HCEC 1CT (cell line): ENCODE measurements at regions not wholly inside any gene's neighbourhood (a gene's known extent, or its start where the extent isn't known, plus 50 kb on each side); places are given as distances from the start of the nearest gene placed in this dataset.

Experiments
- DNase-seq: peaks from one replicate; pipeline ENCODE4 v3.0.0-alpha.2; 2017

DNA sequence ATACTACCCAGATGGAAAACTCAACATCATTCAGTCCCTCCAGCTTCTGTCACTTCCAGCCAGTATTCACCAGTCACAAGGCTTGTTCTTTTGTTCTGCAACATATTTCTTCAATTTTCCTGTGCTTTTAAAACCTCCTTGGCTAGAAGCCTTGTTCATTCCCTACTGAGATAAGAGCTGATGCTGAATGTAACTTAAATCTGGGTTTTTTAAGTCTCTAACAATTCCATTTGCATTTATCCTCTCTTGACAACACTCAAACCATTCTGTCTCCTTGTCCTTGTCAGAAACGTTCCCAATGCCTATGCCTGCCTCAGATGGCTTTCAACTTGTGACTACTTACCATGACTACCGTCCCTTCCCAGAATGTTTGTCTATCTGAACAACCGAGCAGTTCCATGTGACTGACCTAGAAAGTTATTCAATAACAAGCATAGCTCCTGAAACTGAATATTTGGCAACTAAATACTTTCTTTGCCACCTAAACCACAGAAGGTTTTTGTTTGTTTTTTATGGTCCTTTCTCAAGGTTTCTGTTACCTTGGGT lies 682.9 kb upstream of the GALNTL6 start:
- no peak for DNase-seq

DNA sequence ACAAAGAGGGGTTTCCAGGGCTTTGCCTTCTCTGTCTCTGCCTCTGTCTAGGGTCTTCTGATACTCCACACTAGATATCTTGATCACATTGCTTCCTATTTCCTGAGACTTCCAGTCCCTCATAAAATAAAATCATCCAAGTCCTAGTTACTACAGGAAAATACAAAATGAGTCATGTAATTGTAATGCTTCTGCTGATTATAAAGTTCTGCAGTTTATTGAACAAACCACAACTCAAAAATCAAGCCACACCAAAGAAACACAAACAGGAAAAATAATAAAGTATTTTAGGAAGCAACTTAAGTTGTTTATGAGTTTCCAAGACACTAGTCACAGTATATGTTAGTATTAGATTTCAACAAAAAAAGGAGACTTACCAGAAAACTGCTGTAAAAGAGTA lies 695.1 kb upstream of the GALNTL6 start:
- DNase-seq = no peak

DNA sequence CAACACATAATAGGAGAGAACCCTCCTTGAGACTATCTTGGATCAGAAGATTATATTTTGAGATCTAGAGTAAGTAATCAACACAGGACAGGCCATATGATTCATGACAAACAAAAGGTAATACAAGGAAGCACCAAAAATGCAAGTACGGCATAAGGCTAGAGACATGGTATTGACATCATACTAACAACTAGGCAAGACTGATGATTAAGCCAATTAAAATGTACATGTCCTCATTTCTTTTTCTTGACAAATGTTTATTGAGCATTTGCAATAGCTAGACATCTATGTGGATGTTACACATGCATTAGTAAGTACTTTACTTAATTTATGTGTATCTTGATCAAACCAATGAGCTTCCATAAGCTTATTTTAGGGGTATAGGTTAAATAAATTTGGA lies 695.7 kb upstream of the GALNTL6 start:
- peak; percentile 23 for DNase-seq

DNA sequence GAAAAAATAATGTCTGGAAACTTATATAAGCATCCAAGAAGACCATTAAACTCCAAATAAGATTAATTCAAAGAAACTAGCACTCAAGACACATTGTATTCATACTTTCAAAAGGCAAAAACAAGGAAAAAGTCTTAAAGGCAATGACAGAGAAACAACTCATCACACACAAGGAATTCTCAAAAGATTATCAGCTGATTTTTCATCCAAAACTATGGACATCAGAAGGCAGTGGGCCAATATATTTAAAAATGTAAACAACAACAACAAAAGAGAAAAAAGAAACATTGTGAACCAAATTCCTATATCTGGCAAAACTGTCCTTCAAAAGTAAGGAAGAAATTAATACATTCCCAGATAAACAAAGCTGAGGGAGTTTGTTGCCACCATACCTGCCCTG lies 711.4 kb upstream of the GALNTL6 start:
- no peak for DNase-seq

DNA sequence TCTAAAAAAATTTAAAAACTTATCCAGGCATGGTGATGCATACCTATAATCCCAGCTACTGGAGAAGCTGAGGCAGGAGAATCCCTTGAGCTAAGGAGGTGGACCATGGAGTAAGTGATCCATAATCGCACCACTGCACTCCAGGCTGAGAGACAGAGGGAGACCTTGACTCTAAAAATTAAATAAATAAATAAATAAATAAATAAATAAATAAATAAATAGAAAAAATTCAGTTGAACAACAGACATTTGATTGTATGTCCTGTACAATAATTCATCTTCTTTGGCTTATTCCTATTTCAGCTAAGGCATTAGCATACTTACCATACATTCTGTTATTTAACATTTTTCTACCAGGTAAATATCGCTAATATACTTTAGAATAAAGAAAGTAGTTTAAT lies 726.1 kb upstream of the GALNTL6 start:
- DNase-seq = no peak

DNA sequence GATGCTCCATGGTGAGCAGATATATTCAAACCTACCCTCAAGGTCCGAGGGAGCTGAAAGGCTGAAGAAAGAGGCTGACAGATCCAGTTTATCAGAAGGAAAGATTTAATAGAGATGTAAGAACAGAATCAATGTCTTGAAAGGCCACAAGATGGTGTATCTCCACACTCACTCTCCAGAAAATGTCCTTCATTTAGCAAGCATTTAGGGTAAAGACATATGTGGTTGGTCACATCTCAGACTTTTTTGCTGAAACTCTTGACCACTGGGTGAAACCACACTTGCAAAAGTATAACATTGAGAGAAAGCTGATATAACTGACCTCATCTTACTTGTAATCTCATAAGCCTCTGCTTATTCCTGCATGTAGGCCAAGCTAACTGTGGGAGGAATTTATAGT lies 745.8 kb upstream of the GALNTL6 start:
- no peak for DNase-seq

DNA sequence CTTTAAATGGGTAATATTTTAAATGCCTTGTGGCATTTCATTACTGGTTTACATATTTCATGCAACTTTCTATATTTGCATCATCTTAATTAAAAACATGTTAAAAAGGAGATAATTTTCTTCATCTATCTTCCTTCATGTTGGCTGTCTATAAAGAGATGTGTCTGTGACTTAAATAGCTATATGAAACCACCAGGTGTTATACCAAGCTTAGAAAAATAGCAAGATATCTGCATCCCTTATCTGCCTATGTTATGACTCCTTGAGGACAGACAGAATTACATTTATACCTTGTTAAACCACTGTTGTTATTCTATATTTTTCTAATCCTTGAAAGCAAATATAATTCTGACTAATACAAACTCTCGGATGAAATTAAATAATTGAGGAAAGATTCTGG lies 763.8 kb upstream of the GALNTL6 start:
- DNase-seq = no peak

DNA sequence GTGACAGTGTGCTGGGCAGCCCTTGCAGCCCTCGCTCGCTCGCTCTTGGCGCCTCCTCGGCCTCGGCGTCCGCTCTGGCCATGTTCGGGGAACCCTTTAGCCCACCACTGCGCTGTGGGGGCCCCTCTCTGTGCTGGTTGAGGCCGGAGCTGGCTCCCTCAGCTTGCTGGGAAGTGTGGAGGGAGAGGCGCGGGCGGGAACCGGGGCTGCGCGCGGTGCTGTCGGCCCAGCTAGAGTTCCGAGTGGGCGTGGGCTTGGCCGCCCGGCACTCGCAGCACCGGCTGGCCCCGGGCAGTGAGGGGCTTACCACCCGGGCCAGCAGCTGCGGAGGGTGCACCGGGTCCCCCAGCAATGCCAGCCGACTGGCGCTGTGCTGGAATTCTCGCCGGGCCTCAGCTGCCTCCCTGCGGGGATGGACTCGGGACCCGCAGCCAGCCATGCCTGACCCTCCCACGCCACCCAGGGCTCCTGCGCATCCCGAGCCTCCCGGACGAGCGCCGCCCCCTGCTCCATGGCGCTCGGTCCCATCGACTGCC lies 770.1 kb upstream of the GALNTL6 start:
- DNase-seq = no peak

DNA sequence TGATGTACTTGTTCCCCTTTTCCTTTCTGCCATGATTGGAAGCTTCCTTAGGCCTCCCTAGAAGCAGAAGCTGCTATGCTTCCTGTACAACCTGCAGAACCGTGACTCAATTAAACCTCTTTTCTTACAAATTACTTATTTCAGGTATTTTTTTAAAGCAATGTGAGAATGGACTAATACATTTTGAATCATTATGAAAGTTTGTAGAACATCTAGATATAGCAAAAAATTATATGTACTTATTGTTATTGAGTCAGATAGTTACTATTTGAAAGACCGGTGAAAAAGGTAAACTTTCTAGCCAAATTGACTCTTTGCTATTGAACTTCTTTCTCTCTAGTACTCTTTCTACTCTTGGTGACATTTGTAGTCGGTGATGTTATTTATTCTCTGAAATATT lies 777.3 kb upstream of the GALNTL6 start:
- DNase-seq = no peak

DNA sequence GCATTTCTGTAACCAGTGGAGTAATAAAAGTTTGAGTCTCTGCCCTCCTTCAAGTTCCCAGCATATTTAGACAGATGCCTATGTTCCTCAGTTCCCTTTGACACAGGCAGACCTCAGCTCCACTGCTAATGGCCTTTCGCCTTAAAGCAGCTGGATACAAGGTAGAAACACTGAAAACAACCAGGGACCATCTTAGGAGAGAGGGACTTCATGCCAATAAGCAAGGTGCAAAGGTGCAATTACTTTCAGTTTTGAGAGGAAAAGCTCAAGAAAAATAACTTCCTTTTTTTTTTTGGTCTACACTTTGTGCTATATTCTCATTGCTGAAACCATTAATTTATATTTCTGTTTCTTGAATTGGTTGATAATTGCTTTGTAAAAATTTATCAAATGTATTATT lies 781.9 kb upstream of the GALNTL6 start:
- no peak for DNase-seq

DNA sequence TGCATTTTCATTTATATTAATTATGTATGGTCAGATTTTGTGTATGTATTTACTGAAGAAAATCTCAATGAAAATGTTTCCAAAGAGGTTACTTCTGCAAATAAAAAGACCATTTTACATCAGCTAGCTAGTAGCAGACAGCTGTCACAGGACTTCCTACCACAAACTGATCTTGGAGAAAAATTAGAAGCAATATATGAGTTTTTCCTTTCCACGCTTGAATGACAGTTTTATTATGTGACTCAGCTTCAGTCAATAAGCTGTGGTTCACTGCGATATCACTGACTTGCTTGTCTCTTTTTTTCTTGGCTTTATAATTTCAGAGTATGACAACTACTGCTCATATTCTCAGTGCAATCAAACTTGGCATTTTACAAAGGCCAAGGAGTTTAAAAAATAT lies 787.4 kb upstream of the GALNTL6 start:
- DNase-seq = no peak

DNA sequence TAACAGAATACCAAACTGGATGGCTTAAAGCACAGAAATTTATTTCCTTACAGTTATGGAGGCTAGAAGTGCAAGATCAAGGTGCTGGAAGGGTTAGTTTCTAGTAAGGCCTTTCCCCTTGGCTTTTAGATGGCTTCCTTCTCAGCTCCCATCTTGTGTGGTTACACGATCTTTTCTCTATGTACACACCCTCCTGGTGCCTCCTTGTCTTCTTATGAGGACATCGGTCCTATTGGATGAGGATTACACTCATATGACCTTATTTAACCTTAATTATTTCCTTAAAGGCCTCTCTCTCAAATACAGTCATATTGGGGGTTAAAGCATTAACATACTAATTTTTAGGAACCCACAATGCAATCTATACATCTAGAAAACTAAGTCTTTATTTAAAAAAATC lies 787.9 kb upstream of the GALNTL6 start:
- no peak for DNase-seq

DNA sequence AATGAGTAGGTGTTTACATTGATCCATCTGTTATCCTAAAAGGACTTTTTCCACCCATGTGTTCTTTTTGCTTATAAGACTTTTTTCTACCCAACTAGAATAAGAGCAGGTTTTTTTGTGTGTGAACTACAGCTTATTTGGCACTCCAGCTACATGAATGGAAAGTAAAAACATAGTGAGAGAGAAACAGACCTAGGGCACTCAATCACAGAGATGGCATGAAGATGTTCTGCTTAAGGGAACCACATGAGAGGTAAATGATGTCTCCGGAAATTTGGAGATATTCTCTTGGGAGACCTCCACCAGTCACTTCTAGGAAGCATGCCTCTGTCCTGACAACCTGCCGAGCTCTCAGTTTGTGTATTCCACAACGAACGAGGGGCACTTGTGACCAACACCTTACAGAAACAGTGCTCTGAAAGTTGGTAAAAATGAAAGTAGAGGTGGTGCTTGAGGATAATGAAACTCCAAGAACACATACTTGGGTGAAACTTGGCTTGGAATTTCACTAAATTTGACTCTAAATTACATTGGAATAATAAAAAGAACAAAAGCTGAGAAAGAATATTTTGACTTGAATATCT lies 788.4 kb upstream of the GALNTL6 start:
- DNase-seq = no peak

DNA sequence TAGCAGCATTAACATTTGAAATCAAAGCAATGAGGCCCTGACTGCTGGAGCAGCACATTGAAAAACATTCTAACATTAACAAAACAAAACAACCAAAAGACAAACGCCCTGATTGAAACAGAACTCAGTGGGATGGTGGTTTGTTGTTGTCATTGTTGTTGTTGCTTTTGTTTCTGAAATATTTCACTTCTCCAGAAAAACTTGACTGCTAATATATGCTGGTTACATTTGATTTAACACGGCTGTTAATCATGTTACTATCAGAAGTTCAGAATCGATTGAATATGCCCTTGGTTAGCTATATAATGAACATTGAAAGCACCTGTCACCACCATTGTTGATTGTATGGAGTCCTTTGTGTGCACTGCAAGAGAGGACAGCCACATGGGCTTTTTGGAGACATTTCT lies 790.4 kb upstream of the GALNTL6 start:
- no peak for DNase-seq

DNA sequence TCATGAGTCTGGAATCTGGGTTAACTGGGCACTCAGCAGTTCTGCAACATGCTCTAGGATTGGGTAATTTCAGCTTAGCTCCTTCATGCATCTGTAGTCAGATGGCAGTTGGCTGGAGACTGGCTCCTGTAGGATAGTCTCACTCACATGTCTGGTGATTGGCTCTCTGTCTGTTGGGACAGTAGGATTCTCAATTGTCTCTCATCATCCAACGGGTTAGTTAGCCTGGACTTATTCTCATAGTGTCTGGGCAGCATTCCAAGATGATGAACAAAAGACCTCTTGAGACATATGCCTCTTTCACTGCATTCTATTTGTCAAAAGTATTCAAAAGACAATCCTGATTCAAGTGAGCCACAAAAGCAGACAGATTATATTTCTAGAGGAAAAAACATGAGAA lies 795.6 kb upstream of the GALNTL6 start:
- no peak for DNase-seq

DNA sequence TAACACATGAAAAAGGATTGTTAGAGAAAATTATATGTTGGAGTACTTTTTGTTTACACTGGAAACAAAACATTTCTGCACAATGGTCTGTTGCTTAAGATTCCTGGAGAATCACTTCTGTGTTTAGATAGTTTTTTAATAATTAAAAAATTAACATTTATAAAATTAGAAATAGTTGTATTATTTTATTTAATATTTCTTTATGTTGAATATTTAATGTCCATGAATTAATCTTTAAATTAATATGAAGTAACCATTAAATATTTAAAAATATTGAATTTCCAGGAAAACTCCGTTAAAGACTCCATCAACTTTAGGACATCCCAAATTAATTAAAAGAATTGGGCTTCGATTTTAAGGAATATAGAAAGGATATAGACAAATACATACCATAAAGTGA lies 797.1 kb upstream of the GALNTL6 start:
- no peak for DNase-seq

DNA sequence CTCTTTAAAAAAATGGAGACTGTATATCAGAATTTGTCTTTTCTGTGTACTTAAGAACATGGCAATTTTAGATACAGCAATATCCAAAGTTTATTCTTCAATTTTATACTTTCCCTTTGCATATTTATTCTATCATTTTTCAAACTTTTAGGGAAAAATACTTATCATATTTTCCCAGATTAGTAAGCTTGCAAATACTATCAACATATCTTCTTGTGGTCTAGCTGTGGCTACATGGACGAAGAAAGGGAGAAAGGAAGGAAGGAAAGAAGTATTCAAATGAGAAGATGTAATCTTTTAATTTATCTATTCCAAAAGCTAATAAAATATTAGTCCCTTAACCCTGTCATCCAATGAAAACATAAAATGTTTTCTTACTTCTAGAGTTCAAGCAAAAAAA lies 797.8 kb upstream of the GALNTL6 start:
- DNase-seq = no peak

DNA sequence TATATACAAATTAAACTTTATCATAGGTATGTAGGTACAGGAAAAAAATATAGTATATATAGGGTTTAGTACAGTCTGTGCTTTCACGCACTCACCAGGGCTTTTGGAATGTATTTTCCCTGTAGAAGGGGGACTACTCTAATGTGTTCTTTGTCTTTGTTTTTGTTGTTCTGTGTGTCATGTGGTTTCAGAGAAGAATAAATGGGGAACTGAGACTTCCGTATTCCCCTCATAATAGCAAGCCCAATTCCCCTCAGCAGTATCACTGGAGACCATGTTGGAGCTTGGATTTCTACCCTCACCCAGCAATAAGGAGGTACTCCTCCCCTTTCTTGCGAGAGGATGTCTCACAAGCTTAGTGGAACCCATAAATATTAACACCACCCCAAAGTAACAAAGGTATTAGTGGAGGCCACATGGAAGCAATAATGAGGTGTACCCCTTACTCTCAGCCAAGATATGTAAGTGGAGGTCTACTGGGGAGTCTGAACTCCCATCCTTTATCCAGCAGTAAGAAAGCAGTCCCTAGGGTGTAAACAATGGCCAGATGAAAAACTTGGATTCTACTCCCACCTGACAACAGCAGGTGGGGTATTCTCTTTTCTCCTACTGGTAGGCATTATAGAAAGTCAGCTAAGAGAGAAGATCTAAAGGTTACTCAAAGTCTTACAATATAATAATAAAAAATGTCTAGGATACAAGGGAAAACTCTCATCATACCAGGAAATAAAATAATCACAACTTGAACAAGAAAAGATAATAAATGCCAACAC lies 805.4 kb upstream of the GALNTL6 start:
- no peak for DNase-seq

DNA sequence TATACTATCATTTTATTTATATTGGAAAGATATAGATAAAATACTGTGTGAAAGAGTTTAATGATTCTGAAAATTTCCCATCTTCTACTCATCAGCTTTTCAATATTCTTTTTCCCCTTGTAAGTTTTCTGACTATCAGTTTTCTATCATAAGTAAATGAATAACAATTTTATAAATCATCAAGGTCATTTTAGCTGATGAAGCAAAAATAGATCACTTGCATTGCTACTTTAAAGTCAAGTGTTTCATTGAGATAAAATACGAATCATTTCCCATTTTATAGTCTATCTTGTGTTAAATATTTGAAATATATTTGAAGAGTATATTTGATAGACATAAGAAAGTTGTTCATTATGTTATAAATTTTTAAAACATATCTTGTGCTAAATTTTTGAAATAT lies 811.0 kb upstream of the GALNTL6 start:
- no peak for DNase-seq

DNA sequence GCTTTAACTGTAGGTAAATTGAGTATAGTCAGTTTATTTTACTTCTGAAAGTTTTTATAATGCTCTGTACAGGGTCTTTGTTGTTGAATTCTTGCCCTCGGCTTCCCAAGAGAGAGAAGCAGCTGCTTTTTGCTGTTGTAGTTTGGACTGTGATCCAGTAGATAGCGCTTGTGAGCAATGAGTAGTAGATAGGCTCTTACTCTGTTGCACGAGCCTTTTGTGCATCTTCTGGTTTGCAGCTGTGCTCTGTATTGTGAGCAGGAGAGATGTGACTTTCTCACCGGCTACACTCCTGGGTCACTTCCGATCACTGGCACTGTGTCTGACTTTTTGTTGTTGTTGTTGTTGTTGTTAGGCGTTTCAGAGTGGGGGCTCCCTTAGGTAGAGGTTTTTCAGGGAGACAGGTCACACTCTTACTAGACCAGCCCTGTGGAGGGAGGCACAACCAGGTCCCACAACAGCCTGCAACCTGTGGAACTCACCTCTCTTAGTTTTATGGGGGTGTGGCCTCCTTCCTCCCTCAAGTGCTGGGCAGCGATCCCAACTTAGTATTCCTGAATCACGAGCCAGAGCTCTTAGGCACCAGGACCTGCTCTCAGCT lies 822.1 kb upstream of the GALNTL6 start:
- no peak for DNase-seq

DNA sequence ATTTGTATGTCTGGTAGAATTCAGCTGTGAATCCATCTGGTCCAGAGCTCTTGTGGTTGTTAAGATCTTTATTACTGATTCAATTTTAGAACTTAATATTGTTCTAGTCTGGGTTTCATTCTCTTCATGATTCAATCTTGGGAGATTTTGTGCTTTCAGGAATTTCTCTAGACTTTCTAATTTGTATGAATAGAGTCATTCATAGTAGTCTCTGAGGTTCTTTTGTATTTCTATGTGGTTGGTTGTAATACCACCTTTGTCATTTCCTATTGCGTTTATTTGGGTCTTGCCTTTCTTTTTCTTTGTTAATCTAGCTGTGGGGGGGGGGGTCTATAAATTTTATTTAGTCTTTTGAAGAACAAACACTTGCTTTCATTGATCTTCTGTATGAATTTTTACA lies 824.8 kb upstream of the GALNTL6 start:
- no peak for DNase-seq

DNA sequence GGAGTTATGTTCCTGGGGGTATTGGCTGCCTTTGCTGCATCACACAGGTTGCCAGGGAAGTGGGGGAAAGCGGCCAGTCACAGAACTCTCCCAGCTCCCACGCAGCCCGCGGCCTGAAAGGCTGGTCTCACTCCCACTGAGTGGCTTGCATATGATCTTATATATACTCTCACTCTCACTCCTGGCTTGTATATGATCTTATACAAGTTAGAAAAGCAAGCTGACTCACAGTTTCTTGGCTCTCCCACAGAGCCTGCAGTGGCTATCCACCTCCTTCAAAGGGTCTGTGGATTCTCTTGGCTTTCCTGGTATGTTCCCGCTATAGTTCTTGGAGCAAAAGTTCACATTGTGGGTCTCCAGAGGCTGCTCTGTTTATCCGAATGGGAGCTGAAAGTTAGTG lies 833.5 kb upstream of the GALNTL6 start:
- DNase-seq = no peak

DNA sequence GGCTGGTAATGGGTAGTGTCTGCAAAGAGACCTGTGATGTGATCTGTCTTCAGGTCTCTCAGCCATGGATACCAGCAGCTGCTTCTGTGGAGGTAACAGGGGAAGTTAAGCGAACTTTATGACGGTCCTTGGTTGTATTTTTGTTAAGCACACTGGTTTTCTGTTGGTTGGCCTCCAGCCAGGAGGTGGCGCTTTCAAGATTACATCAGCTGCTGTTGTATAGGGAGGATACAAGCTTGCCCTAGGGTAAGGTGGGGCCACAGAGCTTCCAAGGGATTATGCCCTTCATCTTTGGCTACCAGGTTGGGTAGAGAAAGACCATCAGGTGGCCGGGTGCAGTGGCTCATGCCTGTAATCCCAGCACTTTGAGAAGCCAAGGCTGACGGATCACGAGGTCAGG lies 834.2 kb upstream of the GALNTL6 start:
- DNase-seq = no peak

DNA sequence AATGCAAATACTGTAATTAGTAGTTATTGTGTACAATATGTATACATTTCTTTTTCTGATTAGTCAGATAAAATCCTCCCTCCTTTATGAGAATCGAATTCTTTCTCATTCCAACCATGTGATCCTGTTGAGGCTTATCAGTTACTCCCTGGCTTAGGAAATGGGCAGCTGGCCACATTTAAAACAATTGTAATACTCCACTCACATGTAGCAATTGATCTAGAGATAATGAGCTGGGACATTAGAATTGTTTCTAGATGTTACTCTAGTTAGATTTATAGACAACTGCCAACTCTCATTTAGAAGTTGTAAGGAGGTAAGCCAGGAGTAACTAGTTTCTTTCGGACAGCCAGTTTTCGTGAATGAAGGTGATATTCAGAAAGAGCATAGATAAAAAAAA lies 859.3 kb upstream of the AADAT start:
- no peak for DNase-seq
